CD14-positive monocyte (primary cell): ENCODE measurements at regions not wholly inside any gene's neighbourhood (a gene's known extent, or its start where the extent isn't known, plus 50 kb on each side); places are given as distances from the start of the nearest gene placed in this dataset.

Experiments
- DNase-seq, 3 donors: peaks; one replicate each; pipeline ENCODE4 v3.0.0-alpha.2; 2011 to 2022
- H2AFZ ChIP-seq: 2 replicates; pipeline ENCODE4 v1.6.0; 2012; ENCODE audit warnings: mild to moderate bottlenecking, low read depth, low read length, inconsistent platforms; ENCODE audit not compliant: insufficient read depth, poor library complexity, severe bottlenecking
- H3K27ac ChIP-seq, 2 donors: 1 replicate in 1 of 2; 2 replicates in 1 of 2; pipeline ENCODE4 v1.5.1; 2012 to 2013; ENCODE audit warnings: low read length in 2 of 2, control low read depth in 1 of 2, inconsistent platforms in 1 of 2, low read depth in 1 of 2, mild to moderate bottlenecking in 1 of 2
- H3K27me3 ChIP-seq, 2 donors: one replicate each; pipeline versions ENCODE4 v1.6.0 to v1.6.1; 2011 to 2013; ENCODE audit warnings: low read length in 2 of 2; ENCODE audit not compliant: control insufficient read depth in 2 of 2, insufficient read depth in 2 of 2
- H3K36me3 ChIP-seq, 2 donors: replicated peaks in 1 of 2; 1 replicate in 1 of 2; 2 replicates in 1 of 2; pipeline versions ENCODE4 v1.5.1 to v1.6.1; 2012 to 2013; ENCODE audit warnings: low read length in 2 of 2, control low read depth in 1 of 2, inconsistent platforms in 1 of 2, mild to moderate bottlenecking in 1 of 2; ENCODE audit not compliant: insufficient read depth in 2 of 2, control insufficient read depth in 1 of 2
- H3K4me1 ChIP-seq, 2 donors: 1 replicate in 1 of 2; 2 replicates in 1 of 2; pipeline versions ENCODE4 v1.5.1 to v1.6.1; 2012 to 2013; ENCODE audit warnings: low read length in 2 of 2, control low read depth in 1 of 2, inconsistent platforms in 1 of 2, mild to moderate bottlenecking in 1 of 2, moderate library complexity in 1 of 2; ENCODE audit not compliant: insufficient read depth in 2 of 2, control insufficient read depth in 1 of 2
- H3K4me2 ChIP-seq: replicated peaks from 2 replicates; pipeline ENCODE3; 2012; ENCODE audit warnings: low read length, moderate library complexity, mild to moderate bottlenecking; ENCODE audit not compliant: poor library complexity, severe bottlenecking; ENCODE audit errors: extremely low read depth
- H3K4me3 ChIP-seq, 3 experiments: fragments of 200-600 bp in 1 of 3; sonication (generic) in 1 of 3; replicated peaks in 1 of 3; 1 replicate in 2 of 3; 2 replicates in 1 of 3; pipeline ENCODE4 v1.5.1; 2011 to 2013; ENCODE audit warnings: low read length in 3 of 3, mild to moderate bottlenecking in 3 of 3, control low read depth in 2 of 3, low read depth in 2 of 3, inconsistent platforms in 1 of 3, moderate library complexity in 1 of 3
- H3K79me2 ChIP-seq: 2 replicates; pipeline ENCODE4 v1.6.0; 2012; ENCODE audit warnings: mild to moderate bottlenecking, control low read depth, inconsistent platforms, low read length, moderate library complexity; ENCODE audit not compliant: insufficient read depth
- H3K9ac ChIP-seq: 2 replicates; pipeline ENCODE4 v1.6.0; 2017; ENCODE audit warnings: low read length, mild to moderate bottlenecking; ENCODE audit not compliant: insufficient read depth, poor library complexity, severe bottlenecking
- H3K9me3 ChIP-seq, 2 donors: replicated peaks in 1 of 2; 1 replicate in 1 of 2; 2 replicates in 1 of 2; pipeline versions ENCODE4 v1.5.1 to v1.6.1; 2012 to 2013; ENCODE audit warnings: low read length in 2 of 2, control low read depth in 1 of 2; ENCODE audit not compliant: control insufficient read depth in 1 of 2, insufficient read depth in 1 of 2
- H4K20me1 ChIP-seq: 2 replicates; pipeline ENCODE4 v1.6.0; 2012; ENCODE audit warnings: mild to moderate bottlenecking, low read length, control low read depth, moderate library complexity; ENCODE audit not compliant: insufficient read depth
- H3K27ac Mint-ChIP-seq, 7 donors: one replicate each; pipeline ENCODE4 v1.8.0; 2020; ENCODE audit warnings: mild to moderate bottlenecking in 7 of 7, mixed read lengths in 7 of 7, moderate library complexity in 6 of 7, inconsistent platforms in 2 of 7
- H3K27me3 Mint-ChIP-seq, 3 donors: one replicate each; pipeline ENCODE4 v1.8.0; 2021 to 2022; ENCODE audit warnings: low read depth in 3 of 3, mild to moderate bottlenecking in 3 of 3, mixed read lengths in 3 of 3, moderate library complexity in 3 of 3, inconsistent platforms in 1 of 3
- H3K36me3 Mint-ChIP-seq, 2 donors: one replicate each; pipeline ENCODE4 v1.8.0; 2020; ENCODE audit warnings: mixed read lengths in 2 of 2, inconsistent platforms in 1 of 2, mild to moderate bottlenecking in 1 of 2
- H3K4me1 Mint-ChIP-seq: one replicate; pipeline ENCODE4 v1.8.0; 2020; ENCODE audit warnings: mild to moderate bottlenecking, mixed read lengths
- H3K4me3 Mint-ChIP-seq, 2 donors: one replicate each; pipeline ENCODE4 v1.8.0; 2020; ENCODE audit warnings: mild to moderate bottlenecking in 2 of 2, mixed read lengths in 2 of 2, moderate library complexity in 1 of 2
- H3K9me3 Mint-ChIP-seq, 7 donors: one replicate each; pipeline ENCODE4 v1.8.0; 2020 to 2022; ENCODE audit warnings: mixed read lengths in 7 of 7, mild to moderate bottlenecking in 6 of 7, moderate library complexity in 6 of 7, inconsistent platforms in 2 of 7
- WGBS: methylation state at CpG from one replicate; pipeline ENCODE4 v1.1.5; 2013; ENCODE audit warnings: missing lambda C conversion rate; ENCODE audit not compliant: insufficient coverage; 5-methylcytosine and 5-hydroxymethylcytosine counted together
- intact Hi-C, 2 donors: fragments of 100-400 bp; cut with micrococcal nuclease; formaldehyde crosslinking; loops; one replicate each; pipeline versions ENCODE4 v1.15.0 to v1.15.1; 2023
- TF ChIP-seq, protein P1 (sequence below): fragments of 200-600 bp; IDR thresholded peaks from one replicate; pipeline ENCODE4 v1.8.0; 2022; ENCODE audit warnings: antibody characterized with exemption, mild to moderate bottlenecking

DNA sequence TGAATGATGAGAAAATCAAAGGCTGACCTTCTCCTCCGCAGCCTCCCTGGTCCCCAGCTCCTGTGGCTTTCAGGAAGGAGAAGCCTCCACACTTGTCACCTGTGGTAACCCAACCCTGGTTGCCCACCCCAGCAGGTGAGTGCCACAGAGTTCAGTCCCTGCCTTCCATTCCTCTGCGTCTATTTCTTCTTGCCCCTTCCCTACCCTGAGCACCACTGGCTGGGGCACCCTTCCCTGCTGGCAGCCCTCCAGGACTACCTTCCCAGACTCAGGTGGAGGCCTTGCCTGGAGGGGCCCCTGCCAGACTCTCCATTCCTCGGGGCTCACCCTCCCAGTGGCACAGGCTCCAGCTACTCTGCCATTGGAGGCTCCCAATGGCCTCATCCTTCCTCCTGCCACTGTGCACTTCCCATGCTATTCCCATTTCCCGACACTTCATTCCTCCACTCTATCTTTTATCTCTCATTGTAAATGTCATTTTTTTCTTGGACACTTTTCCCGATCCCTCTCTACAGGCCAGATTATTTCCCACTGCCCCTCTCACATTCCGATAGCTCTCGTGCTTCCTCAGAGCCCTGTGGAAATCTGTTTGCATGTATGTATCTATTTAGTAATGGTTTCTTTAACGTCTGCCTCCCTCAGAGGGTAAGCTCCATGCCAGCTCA lies 90.6 kb upstream of the PCBD1 start:
- no peak overlapping the region for H2AFZ ChIP-seq
- Mint-ChIP-seq H3K4me3 (no peak overlapping the region), H3K9me3 (peaks cover 0 to 3% (median 0%) of the 10 kb centered on the region in 7 donors), H3K27ac (no peak overlapping the region), H3K36me3 (no peaks in the 10 kb centered on the region), H3K27me3 (peaks cover 0 to 4% (median 1%) of the 10 kb centered on the region in 3 donors), H3K4me1 (peaks cover 2% of the 10 kb centered on the region)
- H3K4me1 ChIP-seq = no peaks in the 10 kb centered on the region
- no peak for DNase-seq
- TF ChIP-seq, protein P1, sequence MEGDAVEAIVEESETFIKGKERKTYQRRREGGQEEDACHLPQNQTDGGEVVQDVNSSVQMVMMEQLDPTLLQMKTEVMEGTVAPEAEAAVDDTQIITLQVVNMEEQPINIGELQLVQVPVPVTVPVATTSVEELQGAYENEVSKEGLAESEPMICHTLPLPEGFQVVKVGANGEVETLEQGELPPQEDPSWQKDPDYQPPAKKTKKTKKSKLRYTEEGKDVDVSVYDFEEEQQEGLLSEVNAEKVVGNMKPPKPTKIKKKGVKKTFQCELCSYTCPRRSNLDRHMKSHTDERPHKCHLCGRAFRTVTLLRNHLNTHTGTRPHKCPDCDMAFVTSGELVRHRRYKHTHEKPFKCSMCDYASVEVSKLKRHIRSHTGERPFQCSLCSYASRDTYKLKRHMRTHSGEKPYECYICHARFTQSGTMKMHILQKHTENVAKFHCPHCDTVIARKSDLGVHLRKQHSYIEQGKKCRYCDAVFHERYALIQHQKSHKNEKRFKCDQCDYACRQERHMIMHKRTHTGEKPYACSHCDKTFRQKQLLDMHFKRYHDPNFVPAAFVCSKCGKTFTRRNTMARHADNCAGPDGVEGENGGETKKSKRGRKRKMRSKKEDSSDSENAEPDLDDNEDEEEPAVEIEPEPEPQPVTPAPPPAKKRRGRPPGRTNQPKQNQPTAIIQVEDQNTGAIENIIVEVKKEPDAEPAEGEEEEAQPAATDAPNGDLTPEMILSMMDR = no peak
- H3K27me3 ChIP-seq = no peaks in the 10 kb centered on the region
- H3K9ac ChIP-seq = no peak overlapping the region
- H4K20me1 ChIP-seq = no peaks in the 10 kb centered on the region
- H3K4me2 ChIP-seq = no peak overlapping the region
- WGBS = 85% methylated on average over 5 of the region's 8 CpGs
- no peaks in the 10 kb centered on the region for H3K9me3 ChIP-seq
- no peaks in the 10 kb centered on the region for H3K36me3 ChIP-seq
- no peak overlapping the region for H3K27ac ChIP-seq
- no peaks in the 10 kb centered on the region for H3K79me2 ChIP-seq
- intact Hi-C loops = no loop called here
- no peak overlapping the region for H3K4me3 ChIP-seq

DNA sequence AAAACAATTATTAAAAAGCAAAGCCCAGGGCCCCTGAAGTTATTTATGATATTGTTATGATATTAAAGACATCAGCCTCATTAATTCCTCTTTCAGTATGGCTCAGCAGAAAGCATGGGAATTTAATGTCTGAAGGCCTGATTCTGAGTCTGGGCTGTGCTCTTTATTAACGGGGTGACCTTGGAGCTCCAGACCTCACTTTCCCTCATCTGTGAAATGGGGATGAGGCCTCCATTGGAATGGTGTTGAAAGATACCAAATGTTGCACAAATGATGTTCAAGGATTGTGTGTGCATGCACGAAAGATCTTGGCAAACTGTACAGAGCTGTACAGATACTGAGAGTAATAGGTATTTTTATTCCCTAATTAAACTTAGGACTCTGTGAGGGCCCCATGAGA lies 92.3 kb upstream of the PCBD1 start:
- no peak overlapping the region for H3K27ac ChIP-seq
- no peaks in the 10 kb centered on the region for H3K79me2 ChIP-seq
- no peak overlapping the region for H3K4me3 Mint-ChIP-seq
- H3K4me1 ChIP-seq = no peaks in the 10 kb centered on the region
- H4K20me1 ChIP-seq = no peaks in the 10 kb centered on the region
- H3K27me3 ChIP-seq = no peaks in the 10 kb centered on the region
- WGBS = 80% methylated on average over 1 of the region's 2 CpGs
- no peaks in the 10 kb centered on the region for H3K9me3 ChIP-seq
- H3K4me1 Mint-ChIP-seq = peaks cover 2% of the 10 kb centered on the region
- no peak overlapping the region for H3K4me3 ChIP-seq
- TF ChIP-seq, protein P1 = no peak
- no peaks in the 10 kb centered on the region for H3K36me3 Mint-ChIP-seq
- no peak overlapping the region for H3K4me2 ChIP-seq
- intact Hi-C loops = no loop called here
- H3K27me3 Mint-ChIP-seq = peaks cover 0 to 1% (median 1%) of the 10 kb centered on the region in 3 donors
- no peak for DNase-seq
- H3K27ac Mint-ChIP-seq = no peak overlapping the region
- H3K9ac ChIP-seq = no peak overlapping the region
- H2AFZ ChIP-seq = no peak overlapping the region
- H3K36me3 ChIP-seq = no peaks in the 10 kb centered on the region
- peaks cover 0 to 3% (median 0%) of the 10 kb centered on the region in 7 donors for H3K9me3 Mint-ChIP-seq
